OCI-LY1 (cell line): ENCODE measurements at regions not wholly inside any gene's neighbourhood (a gene's known extent, or its start where the extent isn't known, plus 50 kb on each side); places are given as distances from the start of the nearest gene placed in this dataset.

Experiments used
- H2AFZ ChIP-seq: fragments of 200-600 bp; sonication (generic), shearing (Covaris generic); 2 replicates; pipeline ENCODE4 v1.6.0; 2014; ENCODE audit warnings: antibody characterized with exemption, mild to moderate bottlenecking, low read length
- H3F3A ChIP-seq: fragments of 200-600 bp; sonication (generic), shearing (Covaris generic); 2 replicates; pipeline ENCODE4 v1.6.0; 2014; ENCODE audit warnings: mild to moderate bottlenecking, antibody characterized with exemption, low read length, moderate library complexity; ENCODE audit not compliant: insufficient read depth
- H3K27ac ChIP-seq: fragments of 200-600 bp; sonication (generic); 2 replicates; pipeline ENCODE4 v1.5.1; 2014; ENCODE audit warnings: low read length, mixed run types, mild to moderate bottlenecking, low read depth; ENCODE audit not compliant: poor library complexity, severe bottlenecking
- H3K27me3 ChIP-seq: fragments of 200-600 bp; sonication (generic); 2 replicates; pipeline ENCODE4 v1.6.0; 2014; ENCODE audit warnings: antibody characterized with exemption, mild to moderate bottlenecking, low read length, moderate library complexity; ENCODE audit not compliant: insufficient read depth
- H3K36me3 ChIP-seq: fragments of 200-600 bp; sonication (generic); 2 replicates; pipeline ENCODE4 v1.6.1; 2014; ENCODE audit warnings: mild to moderate bottlenecking, antibody characterized with exemption, low read length, moderate library complexity, mixed read lengths; ENCODE audit not compliant: insufficient read depth
- H3K4me1 ChIP-seq: fragments of 200-600 bp; sonication (generic); 2 replicates; pipeline ENCODE4 v1.5.1; 2014; ENCODE audit warnings: mild to moderate bottlenecking, low read length, moderate library complexity; ENCODE audit not compliant: insufficient read depth, severe bottlenecking
- H3K4me2 ChIP-seq: fragments of 200-600 bp; sonication (generic), shearing (Covaris generic); 2 replicates; pipeline ENCODE4 v1.6.1; 2014; ENCODE audit warnings: low read length
- H3K4me3 ChIP-seq: fragments of 200-600 bp; sonication (generic); 2 replicates; pipeline ENCODE4 v1.5.1; 2014; ENCODE audit warnings: low read length, low read depth, mild to moderate bottlenecking, mixed read lengths; ENCODE audit not compliant: poor library complexity, severe bottlenecking
- H3K79me2 ChIP-seq: fragments of 200-600 bp; shearing (Covaris generic); 2 replicates; pipeline ENCODE4 v1.6.1; 2016; ENCODE audit warnings: mixed run types, low read length, mixed read lengths; ENCODE audit not compliant: insufficient read depth
- H3K9ac ChIP-seq: fragments of 200-600 bp; sonication (generic), shearing (Covaris generic); 2 replicates; pipeline ENCODE4 v1.6.1; 2014; ENCODE audit warnings: mild to moderate bottlenecking, low read length, mixed read lengths
- H3K9me2 ChIP-seq: fragments of 200-600 bp; sonication (generic), shearing (Covaris generic); 2 replicates; pipeline ENCODE4 v1.6.1; 2014; ENCODE audit warnings: low read depth, mild to moderate bottlenecking, low read length, mixed read lengths
- H3K9me3 ChIP-seq: fragments of 200-600 bp; shearing (Covaris generic); 2 replicates; pipeline ENCODE4 v1.6.1; 2014; ENCODE audit warnings: low read length, mixed read lengths
- H4K20me1 ChIP-seq: fragments of 200-600 bp; sonication (generic), shearing (Covaris generic); 2 replicates; pipeline ENCODE4 v1.6.0; 2016; ENCODE audit warnings: mild to moderate bottlenecking, low read length; ENCODE audit not compliant: insufficient read depth
- EZH2 ChIP-seq: fragments of 200-600 bp; sonication (generic), shearing (Covaris generic); IDR thresholded peaks from 2 replicates; pipeline ENCODE4 v1.8.0; 2017; ENCODE audit warnings: borderline replicate concordance, mixed run types, mild to moderate bottlenecking, antibody characterized with exemption, low read length, moderate library complexity, mixed read lengths
- TF ChIP-seq, protein P1 (sequence below): fragments of 200-600 bp; sonication (generic), shearing (Covaris generic); IDR thresholded peaks from 2 replicates; pipeline ENCODE4 v1.5.1; 2017; ENCODE audit warnings: mild to moderate bottlenecking, antibody characterized with exemption, low read length, moderate library complexity, mixed read lengths

DNA sequence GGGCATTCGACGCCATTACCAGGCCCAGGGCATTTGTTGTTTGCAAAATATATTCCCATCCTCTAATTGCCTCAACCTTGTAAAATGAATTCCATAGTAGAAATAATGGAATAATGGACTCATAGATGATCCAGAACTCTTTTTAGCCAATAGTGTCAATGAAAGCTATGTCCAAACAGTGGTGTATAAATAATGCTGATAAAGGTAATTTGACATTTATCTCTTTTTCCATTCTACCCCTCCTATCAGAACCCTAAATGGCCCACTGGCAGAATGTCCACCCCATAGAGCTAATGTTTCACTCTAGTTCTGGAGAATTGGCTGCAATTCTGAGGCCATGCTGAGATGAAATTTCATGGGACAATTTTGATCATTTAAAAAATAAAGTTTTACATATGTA is 76.4 kb upstream of the DLX6 start:
- Histone ChIP-seq H3K79me2 (no peaks in the 10 kb centered on the region), H3K27ac (no peak overlapping the region)

DNA sequence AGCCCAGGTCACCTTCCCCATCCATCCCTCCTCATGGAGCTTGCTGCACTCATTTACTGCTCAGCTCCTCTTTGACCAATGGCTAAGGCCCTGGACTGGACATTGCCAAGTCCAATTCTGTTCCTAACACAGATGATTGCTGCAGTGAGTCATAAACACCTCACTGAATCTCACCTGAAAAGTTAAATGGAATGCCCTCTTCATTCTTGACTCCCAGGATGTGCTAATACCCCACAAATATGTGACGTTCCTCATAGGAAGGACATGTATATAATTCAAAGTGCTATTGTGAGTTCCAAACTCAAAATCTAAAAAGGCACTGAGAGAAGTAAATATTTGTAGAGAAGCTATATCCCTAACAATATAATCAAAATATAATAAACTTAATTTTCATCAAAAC is 73.5 kb upstream of the DLX6 start:
- Histone ChIP-seq H3K4me2 (no peak overlapping the region), H3K36me3 (no peaks in the 10 kb centered on the region), H3K27ac (no peak overlapping the region), H3K9ac (no peak overlapping the region), H3K79me2 (no peaks in the 10 kb centered on the region), H2AFZ (no peak overlapping the region), H4K20me1 (no peaks in the 10 kb centered on the region), H3K9me3 (no peaks in the 10 kb centered on the region), H3K27me3 (no peaks in the 10 kb centered on the region; the same call in 1 of the 2 replicates), H3K4me3 (no peak overlapping the region), H3K9me2 (no peaks in the 10 kb centered on the region), H3K4me1 (no peaks in the 10 kb centered on the region), H3F3A (no peaks in the 10 kb centered on the region)
- TF ChIP-seq, protein P1, sequence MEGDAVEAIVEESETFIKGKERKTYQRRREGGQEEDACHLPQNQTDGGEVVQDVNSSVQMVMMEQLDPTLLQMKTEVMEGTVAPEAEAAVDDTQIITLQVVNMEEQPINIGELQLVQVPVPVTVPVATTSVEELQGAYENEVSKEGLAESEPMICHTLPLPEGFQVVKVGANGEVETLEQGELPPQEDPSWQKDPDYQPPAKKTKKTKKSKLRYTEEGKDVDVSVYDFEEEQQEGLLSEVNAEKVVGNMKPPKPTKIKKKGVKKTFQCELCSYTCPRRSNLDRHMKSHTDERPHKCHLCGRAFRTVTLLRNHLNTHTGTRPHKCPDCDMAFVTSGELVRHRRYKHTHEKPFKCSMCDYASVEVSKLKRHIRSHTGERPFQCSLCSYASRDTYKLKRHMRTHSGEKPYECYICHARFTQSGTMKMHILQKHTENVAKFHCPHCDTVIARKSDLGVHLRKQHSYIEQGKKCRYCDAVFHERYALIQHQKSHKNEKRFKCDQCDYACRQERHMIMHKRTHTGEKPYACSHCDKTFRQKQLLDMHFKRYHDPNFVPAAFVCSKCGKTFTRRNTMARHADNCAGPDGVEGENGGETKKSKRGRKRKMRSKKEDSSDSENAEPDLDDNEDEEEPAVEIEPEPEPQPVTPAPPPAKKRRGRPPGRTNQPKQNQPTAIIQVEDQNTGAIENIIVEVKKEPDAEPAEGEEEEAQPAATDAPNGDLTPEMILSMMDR, result no peak
- no peak for TF ChIP-seq EZH2

More for the DNA sequence above, 76.4 kb upstream of the DLX6 start:
- Histone ChIP-seq H3K9me3 (no peaks in the 10 kb centered on the region), H3K9ac (no peak overlapping the region), H4K20me1 (no peaks in the 10 kb centered on the region), H3F3A (no peaks in the 10 kb centered on the region), H3K4me2 (no peak overlapping the region), H3K4me1 (no peaks in the 10 kb centered on the region), H3K27me3 (no peaks in the 10 kb centered on the region; the same call in 1 of the 2 replicates), H3K4me3 (no peak overlapping the region), H3K9me2 (no peaks in the 10 kb centered on the region), H2AFZ (no peak overlapping the region), H3K36me3 (no peaks in the 10 kb centered on the region)
- TF ChIP-seq, protein P1, result no peak
- TF ChIP-seq EZH2, result no peak

DNA sequence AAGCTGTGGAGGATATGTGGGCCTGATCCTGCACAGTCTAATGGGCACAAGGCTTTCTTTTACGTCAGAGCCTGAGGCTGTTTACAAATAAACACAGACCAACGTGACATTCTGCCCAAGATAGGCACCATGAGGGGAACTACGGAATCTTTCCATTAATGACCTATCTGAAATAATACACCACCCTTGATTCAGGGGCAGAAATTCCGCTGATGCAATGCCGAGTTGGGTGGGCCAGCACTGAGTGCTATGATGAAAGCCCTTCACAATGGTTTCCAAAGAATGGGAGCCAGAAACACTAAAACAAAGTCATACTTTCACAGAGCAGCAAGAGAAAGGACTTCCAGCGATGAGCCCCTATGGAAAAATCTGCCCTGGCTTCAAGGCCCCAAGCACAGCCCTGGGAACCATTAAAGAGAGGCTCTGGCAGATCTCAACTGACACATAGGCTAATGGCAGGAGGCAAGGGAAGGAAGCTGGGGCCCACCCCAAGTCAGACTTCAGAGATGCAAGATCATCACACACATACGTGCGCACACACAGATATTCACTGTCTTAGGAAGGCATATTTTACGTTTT is 72.2 kb upstream of the DLX6 start:
- H2AFZ ChIP-seq, result no peak overlapping the region
- no peaks in the 10 kb centered on the region for H3K9me3 ChIP-seq
- H3K4me1 ChIP-seq, result no peaks in the 10 kb centered on the region
- H3K4me3 ChIP-seq, result no peak overlapping the region
- no peak overlapping the region for H3K27ac ChIP-seq
- H3K4me2 ChIP-seq, result no peak overlapping the region
- no peaks in the 10 kb centered on the region for H4K20me1 ChIP-seq
- H3K36me3 ChIP-seq, result no peaks in the 10 kb centered on the region
- H3K79me2 ChIP-seq, result no peaks in the 10 kb centered on the region
- no peaks in the 10 kb centered on the region; the same call in 1 of the 2 replicates for H3K27me3 ChIP-seq
- H3K9me2 ChIP-seq, result no peaks in the 10 kb centered on the region
- no peaks in the 10 kb centered on the region for H3F3A ChIP-seq
- H3K9ac ChIP-seq, result no peak overlapping the region
- TF ChIP-seq EZH2, result no peak
- TF ChIP-seq, protein P1, result no peak
